ENCODE measurements at regions not wholly inside any gene's neighbourhood (a gene's known extent, or its start where the extent isn't known, plus 50 kb on each side); places are given as distances from the start of the nearest gene placed in this dataset.
"Not testable (repeated sequence)": the region's sequence is repeated elsewhere in the genome, so short reads cannot be mapped to it uniquely, and the experiment has no call there.

- no peak for DNase-seq (ENCODE audit: low read depth)
These were observed 196.2 kb upstream of the ALG10 start for GRCh38 chr12:33825986-33826602.

- DNase-seq (ENCODE audit: low read depth) = no peak
These were observed 194.0 kb upstream of the ALG10 start for GRCh38 chr12:33828326-33828725.

DNA sequence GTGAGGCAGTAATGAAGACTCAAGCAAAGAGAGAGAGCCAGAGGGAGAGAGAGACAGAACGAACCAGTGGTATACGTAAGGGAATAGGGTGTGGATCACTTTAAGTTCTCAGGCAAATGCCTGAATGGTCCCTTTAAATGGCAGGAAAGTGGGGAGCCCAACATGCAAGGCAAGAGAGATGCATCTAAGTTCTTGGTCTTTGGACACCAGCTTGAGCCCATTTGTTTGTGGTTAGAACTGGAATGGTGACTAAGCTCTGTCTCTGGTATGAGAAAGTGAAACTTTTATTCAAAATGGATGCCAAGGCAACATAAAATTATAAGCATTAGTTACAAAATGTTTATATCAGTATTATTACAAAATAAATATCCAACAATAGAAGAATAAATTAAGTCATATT, 192.2 kb upstream of the ALG10 start:
- DNase-seq (ENCODE audit: low read depth) = no peak

- DNase-seq (ENCODE audit: low read depth) = no peak
These were observed 189.4 kb upstream of the ALG10 start for GRCh38 chr12:33832900-33833299.

- DNase-seq (ENCODE audit: low read depth) = no peak
These were observed 187.6 kb upstream of the ALG10 start for GRCh38 chr12:33834672-33835071.

DNA sequence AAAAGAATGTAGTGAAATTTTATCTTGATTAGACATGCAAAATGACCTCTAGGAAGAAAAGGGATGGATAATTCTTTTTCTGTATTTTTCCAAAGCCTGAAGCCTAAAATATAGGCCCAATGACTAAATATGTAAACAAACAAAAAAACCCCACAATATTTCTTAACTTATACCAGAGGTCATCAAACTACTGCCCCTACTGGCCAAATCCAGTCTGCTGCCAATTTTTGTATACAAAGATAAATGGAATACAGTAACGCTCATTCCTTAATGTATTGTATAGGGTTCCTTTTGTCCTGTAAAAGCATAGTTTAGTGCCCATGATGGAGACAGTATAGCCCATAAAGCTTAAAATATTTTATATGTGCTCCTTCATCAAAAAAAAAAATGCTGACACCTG, 145.7 kb upstream of the ALG10 start:
- DNase-seq (ENCODE audit: low read depth) = no peak

GRCh38 chr12:33892425-33892824, 129.9 kb upstream of the ALG10 start:
- no peak for DNase-seq (ENCODE audit: low read depth)

GRCh38 chr12:33920460-33920859, 101.8 kb upstream of the ALG10 start:
- DNase-seq (ENCODE audit: low read depth) = not testable (repeated sequence)

- DNase-seq (ENCODE audit: low read depth) = no peak
These were observed 96.2 kb upstream of the ALG10 start for GRCh38 chr12:33926095-33926494.

DNA sequence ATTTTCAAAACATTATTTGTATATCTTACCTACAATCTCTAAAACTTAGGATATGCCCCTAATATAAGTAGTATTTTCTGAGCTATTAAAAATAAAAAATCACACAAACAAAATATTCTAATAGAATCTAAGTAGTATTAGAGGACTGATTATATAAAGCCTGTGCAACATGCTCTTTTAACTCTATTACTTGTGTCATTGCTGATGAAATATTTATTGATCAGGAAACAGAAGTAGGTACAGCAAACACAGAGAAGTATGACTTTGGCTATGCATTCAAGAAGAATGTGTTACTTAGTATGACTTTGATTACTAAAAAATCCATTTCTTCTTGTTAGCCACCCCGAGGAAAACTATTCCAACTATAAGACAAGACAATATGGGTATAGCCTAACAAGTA, 84.6 kb upstream of the ALG10 start:
- not testable (repeated sequence) for DNase-seq (ENCODE audit: low read depth)

DNA sequence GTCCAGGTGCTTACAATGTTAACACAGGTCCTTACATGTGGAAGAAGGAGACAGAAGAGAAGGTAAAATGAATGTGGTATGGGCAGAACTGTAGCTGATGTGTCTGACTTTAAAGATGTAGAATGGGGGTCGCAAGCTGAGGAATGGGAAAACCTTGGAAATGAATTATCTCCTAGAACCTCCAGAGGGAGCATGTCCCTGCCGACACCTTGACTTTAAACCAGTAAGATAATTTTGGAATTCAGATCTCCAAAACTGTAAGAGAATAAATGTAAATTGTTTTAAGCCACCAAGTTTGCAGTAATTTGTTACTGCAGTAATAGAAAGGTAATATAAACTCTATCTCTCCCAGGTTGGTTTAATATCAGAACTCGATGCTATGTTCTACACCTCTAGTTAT, 80.1 kb upstream of the ALG10 start:
- DNase-seq (ENCODE audit: low read depth) = no peak

DNA sequence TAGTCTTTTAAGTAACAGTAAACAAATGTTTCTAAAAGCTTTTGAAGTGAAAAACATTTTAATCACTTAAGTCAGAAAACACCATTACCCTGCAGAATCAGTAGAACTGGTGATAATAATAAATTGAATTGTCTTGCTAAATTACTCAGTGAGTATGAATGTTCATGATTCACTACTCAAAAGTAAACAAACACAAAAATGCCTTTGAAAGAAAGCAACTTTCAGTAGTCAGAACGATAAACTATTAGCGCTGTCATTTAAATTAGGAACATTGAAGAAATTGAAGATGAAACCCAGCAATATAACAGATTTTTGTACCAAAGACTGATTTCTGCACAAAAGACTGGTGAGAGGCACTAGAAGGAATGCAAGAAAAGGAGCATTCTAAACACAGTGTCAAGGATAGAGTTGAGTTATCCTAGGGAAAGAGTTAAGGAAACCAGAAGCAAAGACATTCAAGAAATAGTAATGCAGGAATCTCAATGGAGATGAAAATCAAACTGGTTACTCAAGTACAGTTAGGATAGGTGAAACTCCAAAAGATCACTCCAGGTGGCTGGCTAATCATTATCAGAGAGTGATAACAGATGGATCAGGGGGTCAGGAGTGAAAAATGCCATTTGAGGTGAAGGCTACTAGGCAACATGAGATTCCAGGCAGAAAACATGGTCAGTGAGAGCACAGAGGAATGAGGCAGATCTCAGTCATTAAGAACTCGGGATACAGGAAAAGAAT, 77.4 kb upstream of the ALG10 start:
- no peak for DNase-seq (ENCODE audit: low read depth)

- DNase-seq (ENCODE audit: low read depth) = no peak
These were observed 76.9 kb upstream of the ALG10 start for GRCh38 chr12:33945438-33945784.

- not testable (repeated sequence) for DNase-seq (ENCODE audit: low read depth)
These were observed 56.1 kb upstream of the ALG10 start for GRCh38 chr12:33966219-33966618.

GRCh38 chr12:33967760-33968159, 54.5 kb upstream of the ALG10 start:
- DNase-seq (ENCODE audit: low read depth) = no peak
